ENCODE measurements at regions not wholly inside any gene's neighbourhood (a gene's known extent, or its start where the extent isn't known, plus 50 kb on each side); places are given as distances from the start of the nearest gene placed in this dataset.

GRCh38 chr1:22315315-22316078 is 136.2 kb upstream of the ZBTB40 start:
- no peak for DNase-seq (ENCODE audit: low spot score)

- no peak for DNase-seq (ENCODE audit: low spot score)
Observed at GRCh38 chr1:22317231-22317919, 134.3 kb upstream of the ZBTB40 start.

DNA sequence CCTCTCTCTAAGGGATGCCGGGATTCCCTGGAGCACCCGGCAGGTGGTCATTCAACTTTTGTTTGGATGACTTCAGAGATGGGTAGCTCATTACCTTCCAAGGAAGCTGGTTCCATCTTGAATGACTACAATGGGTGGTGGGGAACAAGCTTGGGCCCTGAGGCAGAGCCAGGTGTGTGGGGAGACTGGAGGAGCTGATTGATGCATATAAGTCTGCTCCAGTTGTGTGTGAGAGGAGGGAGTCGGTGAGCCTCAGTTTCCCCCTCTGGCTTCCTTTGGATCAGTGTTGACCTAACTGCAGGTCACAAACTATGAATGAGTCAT is 133.8 kb upstream of the ZBTB40 start:
- no peak for DNase-seq (ENCODE audit: low spot score)

GRCh38 chr1:22318279-22318981 is 133.2 kb upstream of the ZBTB40 start:
- DNase-seq (ENCODE audit: low spot score), result no peak

DNA sequence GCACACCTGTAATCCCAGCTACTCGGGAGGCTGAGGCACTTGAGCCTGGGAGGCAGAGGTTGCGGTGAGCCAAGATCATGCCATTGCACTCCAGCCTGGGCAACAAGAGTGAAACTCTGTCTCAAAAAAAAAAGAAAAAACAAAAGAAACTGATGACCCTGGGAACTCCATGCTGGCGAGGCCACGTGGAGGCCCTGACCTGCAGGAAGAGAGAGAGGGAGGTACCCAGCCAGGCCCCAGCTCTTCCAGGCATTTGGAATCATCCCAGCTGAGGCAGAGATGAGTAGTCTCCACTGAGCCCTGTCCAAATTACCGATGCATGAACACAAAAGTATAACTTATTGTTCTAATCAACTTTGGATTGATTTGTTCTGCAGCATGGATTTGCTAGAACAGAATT is 132.0 kb upstream of the ZBTB40 start:
- DNase-seq (ENCODE audit: low spot score), result no peak

- DNase-seq (ENCODE audit: low spot score), result no peak
Observed at GRCh38 chr1:22320587-22321344, 130.9 kb upstream of the ZBTB40 start.

DNA sequence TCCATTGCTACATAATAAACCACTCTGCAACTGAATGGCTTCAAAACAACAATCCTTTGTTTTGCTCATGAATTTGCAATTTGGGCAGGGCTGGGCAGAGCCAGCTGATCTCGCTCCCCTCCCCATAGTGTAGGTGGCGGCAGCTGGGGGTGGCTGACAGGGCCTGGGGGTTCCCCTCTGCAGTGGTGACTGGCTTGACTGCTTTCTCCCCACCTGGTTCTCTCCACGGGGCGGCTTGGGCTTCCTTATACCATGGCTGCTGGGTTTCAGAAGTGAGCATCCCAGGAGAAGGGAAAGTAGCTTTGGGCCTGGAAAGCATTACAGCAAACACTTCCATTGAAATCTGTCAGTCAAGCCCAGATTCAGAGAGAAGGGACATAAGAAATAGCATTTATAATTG is 129.7 kb upstream of the ZBTB40 start:
- DNase-seq (ENCODE audit: low spot score), result no peak

GRCh38 chr1:22323141-22323845 is 128.4 kb upstream of the ZBTB40 start:
- DNase-seq (ENCODE audit: low spot score), result no peak

GRCh38 chr1:22323846-22324504 is 127.7 kb upstream of the ZBTB40 start:
- DNase-seq (ENCODE audit: low spot score), result no peak

GRCh38 chr1:22325531-22326371 is 125.9 kb upstream of the ZBTB40 start:
- DNase-seq (ENCODE audit: low spot score), result no peak

DNA sequence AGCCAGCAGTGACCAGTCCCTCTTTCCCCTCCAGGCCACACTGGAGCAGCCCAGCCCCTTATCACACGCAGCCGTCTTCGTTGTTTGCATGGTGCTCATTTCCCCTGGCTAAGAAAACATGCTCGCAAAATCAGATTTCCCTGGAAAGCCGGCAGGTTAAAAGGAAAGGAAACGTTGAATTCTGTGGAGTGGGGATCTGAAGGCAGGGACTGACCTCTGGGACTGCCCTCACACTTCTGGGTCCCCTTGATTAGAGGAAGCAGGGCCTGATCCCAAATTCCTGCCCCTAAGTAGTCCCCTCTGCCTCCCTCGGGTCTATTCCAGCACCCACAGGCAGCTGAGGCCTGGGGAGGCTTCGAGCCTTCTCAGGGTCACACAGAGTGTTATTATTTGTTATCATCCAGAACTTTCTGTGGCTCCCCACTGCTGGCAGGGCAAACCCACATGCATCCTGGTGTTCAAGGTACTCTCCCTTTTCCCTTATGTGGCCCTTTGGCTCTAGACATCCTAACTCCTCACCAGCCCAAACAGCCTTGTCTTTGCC is 125.2 kb upstream of the ZBTB40 start:
- DNase-seq (ENCODE audit: low spot score), result no peak

DNA sequence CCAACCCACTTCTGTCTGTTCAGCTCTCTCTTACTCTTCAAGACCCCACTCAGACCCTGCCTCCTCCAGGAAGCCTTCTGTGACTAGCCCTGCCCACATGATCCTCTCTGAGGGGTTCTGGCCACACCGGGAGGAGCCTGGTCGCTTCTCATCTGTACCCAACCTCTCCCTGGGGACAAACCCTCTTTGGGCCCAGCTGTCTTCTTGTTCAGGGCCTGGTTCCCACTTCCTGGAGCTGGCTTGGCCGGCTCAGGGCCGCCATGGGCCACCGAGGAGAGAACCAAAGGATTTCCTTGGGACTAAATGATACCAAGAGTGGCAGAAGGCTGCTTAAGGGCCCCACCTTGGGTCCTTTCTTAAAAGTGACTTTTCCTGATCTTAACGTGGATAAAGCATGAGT is 124.7 kb upstream of the ZBTB40 start:
- no peak for DNase-seq (ENCODE audit: low spot score)

- DNase-seq (ENCODE audit: low spot score), result no peak
Observed at GRCh38 chr1:22327411-22327810, 124.2 kb upstream of the ZBTB40 start.

DNA sequence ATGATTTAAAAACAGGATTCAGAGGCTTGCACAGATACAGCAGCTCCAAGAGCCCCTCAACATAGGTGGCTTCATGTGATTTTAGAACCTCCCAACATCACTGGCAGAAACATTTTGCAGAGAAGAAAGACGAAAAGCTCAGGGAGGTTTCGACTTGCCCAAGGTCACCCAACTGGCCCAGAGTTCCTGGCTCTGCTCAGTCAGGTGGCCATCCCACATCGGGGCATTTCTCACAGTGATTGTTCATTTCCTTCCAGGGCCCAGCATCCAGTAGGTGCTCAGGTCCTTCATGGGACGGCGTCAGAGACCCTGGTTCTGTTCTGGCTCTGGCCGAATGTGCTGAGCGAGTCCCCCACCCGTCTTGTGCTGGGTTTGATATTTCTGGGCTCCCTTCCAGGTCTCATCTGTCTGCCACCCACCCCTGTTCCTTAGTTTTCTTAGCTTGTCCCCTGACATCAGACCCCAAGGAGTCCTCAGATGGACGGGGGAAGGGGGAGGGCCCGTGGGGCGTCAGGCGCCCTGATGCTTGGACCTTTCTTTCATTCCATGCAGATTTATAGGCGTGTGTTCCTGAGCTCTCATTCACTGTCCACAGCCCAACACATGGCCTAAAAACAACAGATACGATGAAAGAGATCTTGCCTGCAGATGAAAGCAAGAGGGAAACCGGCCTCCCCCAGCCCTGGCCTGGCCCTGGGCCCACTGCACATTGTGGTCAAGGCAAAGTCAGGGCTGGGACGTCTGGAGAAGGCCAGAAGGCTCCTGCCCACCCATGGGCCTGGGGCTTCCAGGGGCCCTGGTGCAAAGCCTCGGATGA is 123.1 kb upstream of the ZBTB40 start:
- DNase-seq (ENCODE audit: low spot score), result no peak

DNA sequence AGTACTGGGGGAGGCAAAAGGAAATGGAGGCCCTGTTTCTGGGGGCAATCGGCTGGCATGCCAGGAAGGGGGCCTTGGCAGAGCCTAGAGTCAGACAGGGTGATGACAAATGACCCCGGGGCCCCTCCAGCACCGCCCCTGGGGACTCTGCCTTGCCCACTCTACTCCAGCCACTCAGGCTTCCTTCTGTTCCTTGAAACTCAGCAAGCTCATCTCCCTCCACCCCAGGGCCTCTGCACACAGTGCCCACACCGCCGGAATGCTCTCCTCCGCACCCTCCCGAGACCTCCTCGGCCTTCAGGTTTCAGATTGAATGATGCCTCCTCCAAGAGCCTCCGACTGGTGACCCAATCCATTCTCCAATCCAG is 122.5 kb upstream of the ZBTB40 start:
- DNase-seq (ENCODE audit: low spot score), result no peak

- DNase-seq (ENCODE audit: low spot score), result no peak
Observed at GRCh38 chr1:22330092-22330759, 121.4 kb upstream of the ZBTB40 start.

DNA sequence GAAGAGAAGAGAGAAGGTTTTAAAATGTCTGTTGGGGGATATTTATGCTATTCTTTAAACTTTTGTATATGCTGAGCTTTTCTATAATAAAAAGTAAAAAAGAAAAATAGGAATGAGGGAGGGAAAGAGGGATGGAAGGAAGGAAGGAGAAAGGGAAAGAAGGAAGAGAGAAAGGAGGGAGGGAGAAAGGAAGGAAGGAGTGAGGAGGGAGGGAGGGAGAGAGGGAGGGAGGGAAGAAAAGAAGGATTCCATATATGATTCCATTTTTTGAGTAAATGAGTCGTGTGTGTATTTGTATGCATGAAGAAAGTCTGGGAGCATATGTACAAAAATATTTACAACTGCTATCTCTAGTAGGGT is 120.9 kb upstream of the ZBTB40 start:
- DNase-seq (ENCODE audit: low spot score), result no peak

DNA sequence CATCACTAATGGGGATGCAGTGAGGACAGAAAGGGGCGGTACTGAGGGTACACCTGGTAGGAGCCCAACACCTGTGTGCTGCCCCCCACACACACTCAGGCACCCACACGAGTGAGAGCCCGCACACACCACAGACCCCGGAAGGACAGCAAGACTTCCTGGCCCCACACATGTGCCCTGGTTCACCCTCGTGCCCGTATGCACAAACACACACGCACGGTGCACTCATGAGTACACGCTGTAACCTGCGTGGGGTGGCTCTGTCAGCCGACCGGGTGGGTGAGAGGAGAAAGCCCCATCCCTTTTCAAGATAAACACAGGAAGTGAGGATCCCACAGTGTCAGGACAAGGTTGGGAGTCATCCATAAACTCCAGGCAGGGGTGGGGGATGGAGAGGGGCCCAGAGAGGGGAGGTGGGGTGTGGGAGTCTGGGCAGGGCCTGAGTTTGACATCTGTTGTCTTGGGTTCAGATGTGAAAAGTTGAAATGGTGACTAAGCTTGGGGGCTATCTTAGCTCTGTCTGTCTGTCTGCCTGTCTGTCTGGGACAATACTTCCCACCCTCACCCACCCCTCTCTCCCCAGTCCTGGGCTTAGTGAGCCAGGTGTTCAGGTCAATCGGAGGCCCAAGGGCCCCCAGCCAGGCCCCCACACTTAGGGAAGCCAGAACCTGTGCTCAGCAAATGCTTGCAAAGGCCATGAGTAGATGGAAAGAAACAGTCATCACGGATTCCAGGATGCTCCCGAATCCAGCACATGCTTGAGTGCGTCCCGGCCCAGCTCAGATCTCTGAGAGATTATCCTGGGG is 119.8 kb upstream of the ZBTB40 start:
- DNase-seq (ENCODE audit: low spot score), result no peak

All from mucosa of gallbladder (tissue), 1 donor.